ENCODE measurements at regions not wholly inside any gene's neighbourhood (a gene's known extent, or its start where the extent isn't known, plus 50 kb on each side); places are given as distances from the start of the nearest gene placed in this dataset.

DNA sequence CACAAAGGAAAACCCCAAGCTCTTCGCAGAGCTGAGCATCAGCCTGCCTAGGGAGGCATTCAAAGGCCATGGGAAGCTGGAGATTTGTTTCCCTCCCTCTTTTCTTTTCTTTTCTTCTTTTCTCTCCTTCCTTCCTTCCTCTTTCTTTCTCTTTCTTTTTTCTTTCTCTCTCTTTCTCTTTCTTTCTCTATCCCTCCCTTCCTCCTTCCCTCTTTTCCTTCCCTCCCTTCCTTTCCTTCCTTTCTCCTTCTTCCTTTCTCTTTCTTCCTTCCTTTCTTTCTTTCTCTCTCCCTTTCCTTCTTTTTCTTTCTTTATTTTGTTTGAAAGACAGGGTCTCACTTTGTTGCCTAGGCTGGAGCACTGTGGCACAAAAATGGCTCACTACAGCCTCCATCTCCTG lies 168.4 kb upstream of the ARL4C start:
- TF ChIP-seq POLR2AphosphoS5 (IDR thresholded peaks at IDR 0.05; ENCODE audit: low read depth, low read length) (no peak), SPI1 (IDR thresholded peaks at IDR 0.05; ENCODE audit: low read depth, low read length) (no peak), POLR2A (IDR thresholded peaks at IDR 0.05; ENCODE audit: low read depth, low read length) (no peak), TAF1 (IDR thresholded peaks at IDR 0.05; ENCODE audit: low read depth, low read length) (no peak), POU2F2 (IDR thresholded peaks at IDR 0.05; ENCODE audit: low read depth, low read length) (no peak)

Data from GM12891 (cell line).